HG03558 (cell line): ENCODE measurements at regions not wholly inside any gene's neighbourhood (a gene's known extent, or its start where the extent isn't known, plus 50 kb on each side); places are given as distances from the start of the nearest gene placed in this dataset.
"Not testable (repeated sequence)": the region's sequence is repeated elsewhere in the genome, so short reads cannot be mapped to it uniquely, and the experiment has no call there.

Source experiments
- ATAC-seq: cut with Tn5 transposase; IDR thresholded peaks from one replicate; pipeline ENCODE4 v1.9.1; 2021; ENCODE audit warnings: moderate number of reproducible peaks; ENCODE audit not compliant: unreplicated experiment; ENCODE audit errors: extremely low read depth

DNA sequence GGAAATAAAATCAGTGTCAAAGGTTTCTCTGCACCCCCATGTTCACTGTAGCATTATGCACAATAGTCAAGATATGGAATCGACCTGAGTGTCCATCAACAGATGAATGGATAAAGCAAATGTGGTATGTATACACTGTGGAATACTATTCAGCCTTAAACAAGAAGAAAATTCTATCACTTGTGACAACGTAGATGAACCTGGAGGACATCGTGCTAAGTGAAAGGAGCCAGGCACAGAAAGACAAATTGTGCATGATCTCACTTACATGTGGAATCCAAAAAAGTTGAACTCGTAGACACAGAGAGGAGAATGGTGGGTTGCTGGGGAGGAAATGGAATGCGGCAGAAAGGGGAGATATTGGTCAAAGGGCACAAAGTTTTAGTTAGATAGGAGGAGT is 136.3 kb upstream of the ESR1 start:
- no peak for ATAC-seq

DNA sequence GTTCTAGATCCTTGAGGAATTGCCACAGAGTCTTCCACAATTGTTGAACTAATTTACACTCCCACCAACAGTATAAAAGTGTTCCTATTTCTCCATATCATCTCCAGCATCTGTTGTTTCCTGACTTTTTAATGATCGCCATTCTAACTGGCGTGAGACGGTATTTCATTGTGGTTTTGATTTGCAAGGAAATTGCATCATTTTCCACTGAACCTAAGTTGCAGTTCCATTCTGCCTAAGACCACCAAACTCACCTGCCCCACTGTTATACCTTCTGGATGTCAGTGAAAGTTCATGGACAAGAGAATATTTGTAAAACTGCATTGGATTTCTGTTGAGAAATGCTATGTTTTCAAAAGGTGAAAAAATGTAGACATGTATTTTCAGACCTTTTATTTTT is 132.9 kb upstream of the ESR1 start:
- ATAC-seq: no peak

DNA sequence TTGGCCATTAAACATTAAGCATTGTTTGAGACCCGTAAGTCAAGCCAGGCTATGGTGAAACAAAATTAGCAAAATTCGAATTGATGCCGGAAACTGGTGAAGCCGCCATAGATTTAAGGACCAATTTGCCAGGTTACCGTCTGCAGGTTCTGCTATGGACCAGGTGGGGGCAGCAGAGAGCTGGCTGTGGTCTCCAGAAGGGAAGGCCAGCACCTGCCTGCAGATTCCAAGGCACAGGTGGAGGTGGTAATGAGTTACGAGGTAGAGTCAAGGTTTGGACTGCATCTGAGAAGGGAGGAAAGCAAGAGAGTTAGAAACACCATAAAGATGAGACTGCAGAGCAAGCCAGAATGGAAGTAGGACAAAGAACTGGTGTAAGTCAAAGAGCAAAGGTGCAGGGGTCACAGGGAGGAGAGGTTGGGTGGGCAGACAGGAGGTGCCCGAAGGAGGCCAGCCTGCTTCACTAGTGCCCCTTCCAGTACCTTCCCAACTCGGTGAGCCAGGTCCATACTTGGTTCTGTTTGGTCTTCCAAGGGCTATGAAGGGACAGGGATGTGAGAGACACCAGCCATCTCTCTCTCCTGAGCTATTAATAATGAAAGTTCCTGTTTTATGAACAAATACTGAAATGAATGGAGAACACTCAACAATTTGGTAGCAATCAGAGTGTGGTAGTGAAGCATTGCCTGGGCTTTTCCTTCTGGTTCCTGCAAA is 131.6 kb upstream of the ESR1 start:
- ATAC-seq: no peak

DNA sequence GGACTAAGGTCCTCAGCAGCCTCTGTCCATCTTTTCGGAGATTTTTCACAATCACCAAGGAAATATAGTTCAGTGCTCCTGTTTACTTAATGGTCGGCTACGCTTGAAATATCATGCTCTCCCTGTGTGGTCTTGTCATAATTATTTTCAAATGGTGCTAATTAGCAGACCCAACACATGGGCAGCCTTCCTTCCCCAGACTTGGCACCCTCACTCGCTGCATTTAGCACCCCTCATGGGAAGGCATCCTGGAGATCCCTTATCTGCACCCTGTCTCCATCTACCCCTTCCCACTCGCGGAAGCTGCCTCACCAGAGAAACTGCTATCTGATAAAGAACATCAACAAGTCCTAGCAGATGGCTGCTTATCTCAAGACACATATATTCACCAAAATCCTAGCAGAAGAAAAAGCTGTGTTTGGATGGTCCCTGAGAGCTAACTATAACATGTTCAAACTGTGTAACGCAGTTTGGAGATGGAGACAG is 131.0 kb upstream of the ESR1 start:
- ATAC-seq: no peak

DNA sequence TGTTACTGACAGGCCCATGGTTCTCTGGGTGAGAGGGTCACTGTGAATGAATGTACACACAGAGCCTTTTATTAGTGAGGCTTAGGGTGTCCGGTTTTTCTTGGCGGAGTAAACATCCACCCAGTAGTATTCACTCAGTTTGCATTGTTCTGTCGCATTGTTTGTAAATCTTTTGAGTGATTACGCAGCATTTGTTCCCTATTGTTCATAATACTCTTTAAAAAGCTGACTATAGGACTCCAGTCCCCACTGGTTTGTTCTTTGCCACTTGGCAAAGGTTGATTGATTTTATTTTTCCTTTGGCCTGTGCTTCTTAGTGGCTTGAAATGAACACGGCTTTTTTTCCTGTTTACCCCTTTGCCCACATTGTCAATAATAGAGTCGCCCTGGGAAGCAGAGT is 130.1 kb upstream of the ESR1 start:
- no peak for ATAC-seq

DNA sequence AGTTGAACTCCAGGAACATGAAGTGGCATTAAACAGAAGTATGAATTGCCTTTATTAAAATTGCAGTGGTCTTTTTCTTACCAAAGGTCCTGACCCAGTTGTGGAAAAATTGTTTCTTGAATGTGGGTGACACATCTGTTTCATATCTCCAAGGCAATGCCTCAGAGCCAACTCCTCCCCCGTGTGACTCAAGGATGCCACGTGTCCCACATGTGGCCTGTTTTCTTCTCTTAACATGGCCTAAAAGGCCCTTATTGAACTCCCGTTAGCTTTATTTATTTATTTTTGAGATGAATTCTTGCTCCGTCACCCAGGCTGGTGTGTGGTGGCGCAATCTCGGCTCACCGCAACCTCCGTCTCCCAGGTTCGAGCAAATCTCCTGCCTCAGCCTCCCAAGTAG is 128.4 kb upstream of the ESR1 start:
- no peak for ATAC-seq

DNA sequence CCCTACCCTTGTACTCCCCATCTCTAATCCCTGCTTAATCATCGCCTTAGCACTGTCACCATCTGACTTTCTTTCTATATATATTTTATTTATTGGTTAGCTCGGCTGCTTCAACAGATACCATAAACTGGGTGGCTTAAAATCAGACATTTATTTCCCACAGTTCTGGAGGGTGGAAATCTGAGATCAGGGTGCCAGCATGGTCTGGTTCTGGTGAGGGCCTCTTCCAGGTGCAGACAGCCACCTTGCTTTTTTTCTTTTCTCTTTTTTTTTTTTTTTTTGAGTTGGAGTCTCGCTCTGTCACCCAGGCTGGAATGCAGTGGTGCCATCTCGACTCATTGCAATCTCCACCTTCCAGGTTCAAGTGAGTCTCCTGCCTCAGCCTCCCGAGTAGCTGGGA is 127.5 kb upstream of the ESR1 start:
- ATAC-seq: no peak

DNA sequence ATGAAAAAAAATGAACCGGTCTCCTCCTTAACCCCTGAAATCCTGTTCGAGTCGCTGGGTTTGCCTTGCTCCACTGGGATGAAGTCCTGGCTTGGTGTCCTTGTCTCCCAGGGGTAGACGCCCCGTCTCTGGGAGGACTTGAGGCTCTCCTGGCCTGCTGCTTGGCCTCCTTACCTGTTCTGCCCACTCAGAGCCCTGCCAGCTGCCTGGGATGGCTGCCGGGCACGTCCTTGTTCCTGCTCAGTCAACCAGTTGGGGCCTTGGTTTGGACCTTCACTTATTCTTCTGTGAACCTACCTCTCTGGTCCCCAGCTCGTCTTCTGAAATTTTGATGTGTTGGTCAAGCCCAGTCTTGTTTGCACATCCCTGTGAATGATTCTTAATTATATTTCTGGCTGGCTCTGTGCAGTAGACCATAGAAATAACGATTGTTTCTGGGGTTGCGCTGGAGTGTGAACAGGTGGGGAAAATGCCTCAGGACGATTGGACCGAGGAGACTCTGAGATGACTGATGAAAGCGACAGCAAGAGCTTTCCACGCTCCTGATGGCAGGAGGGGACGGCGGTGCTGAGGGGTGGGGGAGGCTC is 126.5 kb upstream of the ESR1 start:
- ATAC-seq: no peak

DNA sequence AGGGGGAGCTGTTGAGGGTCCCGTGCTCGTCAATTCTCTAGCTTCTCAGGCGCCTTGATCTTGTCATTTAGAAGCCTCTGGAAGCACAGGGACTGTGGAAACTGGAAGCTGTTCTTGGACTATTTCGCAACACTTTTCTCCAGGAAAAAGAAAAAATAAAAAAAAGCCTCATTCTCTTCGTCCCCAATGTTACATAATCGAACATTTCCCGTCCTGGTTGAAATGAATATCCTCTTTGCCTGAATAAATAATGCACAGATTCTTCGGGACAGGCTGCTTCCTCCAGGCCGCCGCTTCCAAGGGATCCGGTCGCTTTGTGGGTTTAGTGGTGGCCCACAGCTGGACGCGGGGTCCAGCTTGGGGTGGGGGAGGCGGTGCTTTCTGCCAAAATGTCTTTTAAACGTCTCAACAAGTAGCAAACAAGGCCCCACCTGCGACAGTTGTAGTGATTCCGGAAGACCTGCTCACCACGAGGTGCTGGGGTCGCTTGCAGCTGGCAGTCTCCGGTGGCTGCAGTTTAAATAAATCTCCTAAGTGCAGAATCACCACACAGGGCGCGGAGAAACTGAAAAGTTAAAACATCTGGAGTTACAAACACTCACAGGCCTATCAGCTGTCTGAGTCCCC is 125.9 kb upstream of the ESR1 start:
- no peak for ATAC-seq

DNA sequence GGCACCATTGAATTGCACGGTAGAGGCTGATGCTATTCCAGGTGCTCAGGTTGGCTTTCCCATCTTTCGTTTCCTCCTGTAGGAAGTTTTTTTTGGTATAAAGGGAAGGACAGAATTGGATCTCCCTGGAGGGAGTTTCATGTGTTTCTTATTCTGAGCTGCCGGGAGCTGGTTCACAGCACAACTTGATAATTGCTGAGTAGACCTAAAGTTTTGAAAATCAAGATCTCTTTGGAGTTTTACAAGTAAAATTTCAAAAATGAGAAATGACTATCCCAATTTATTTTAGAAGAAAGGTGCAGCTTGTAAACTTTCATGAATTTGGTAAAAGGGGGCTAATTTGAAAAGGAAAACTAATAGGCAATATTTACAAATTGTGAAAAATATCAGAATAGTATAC is 125.2 kb upstream of the ESR1 start:
- no peak for ATAC-seq

DNA sequence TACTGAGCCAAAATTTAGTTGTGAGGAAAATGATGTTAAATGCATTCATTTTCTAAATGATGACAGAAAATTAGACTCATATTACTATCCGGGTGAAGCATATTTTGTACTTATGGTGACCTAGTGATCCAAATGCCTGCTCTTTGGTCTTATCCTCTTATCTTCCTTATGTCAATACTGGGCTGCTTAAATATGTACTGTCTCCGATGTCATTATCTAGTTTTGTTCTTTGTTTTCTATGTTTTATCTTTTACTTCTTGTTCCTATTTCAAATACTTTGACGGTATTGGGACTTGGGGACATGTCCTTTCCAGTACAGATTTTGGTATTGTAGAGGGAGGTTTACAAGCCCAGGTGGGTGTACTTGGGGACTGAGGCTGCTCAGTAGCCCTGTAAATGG is 124.6 kb upstream of the ESR1 start:
- no peak for ATAC-seq

DNA sequence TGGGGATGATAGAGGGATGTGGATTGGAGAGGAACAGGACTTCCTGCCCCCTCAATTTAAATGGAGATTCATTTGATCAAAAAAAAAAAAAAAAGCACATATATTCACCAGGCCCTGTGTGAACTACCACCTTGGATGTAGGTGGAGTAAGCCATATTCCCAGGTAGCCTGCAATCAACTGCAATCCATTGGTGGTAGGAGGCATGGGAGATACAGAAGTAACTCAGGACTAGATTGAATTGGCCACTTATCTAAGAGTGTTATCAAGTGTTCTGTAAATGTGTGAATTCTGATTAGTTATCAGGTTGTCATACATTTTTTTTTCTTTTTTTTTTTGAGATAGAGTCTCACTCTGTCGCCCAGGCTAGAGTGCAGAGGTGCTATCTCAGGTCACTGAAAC is 124.1 kb upstream of the ESR1 start:
- ATAC-seq: no peak

DNA sequence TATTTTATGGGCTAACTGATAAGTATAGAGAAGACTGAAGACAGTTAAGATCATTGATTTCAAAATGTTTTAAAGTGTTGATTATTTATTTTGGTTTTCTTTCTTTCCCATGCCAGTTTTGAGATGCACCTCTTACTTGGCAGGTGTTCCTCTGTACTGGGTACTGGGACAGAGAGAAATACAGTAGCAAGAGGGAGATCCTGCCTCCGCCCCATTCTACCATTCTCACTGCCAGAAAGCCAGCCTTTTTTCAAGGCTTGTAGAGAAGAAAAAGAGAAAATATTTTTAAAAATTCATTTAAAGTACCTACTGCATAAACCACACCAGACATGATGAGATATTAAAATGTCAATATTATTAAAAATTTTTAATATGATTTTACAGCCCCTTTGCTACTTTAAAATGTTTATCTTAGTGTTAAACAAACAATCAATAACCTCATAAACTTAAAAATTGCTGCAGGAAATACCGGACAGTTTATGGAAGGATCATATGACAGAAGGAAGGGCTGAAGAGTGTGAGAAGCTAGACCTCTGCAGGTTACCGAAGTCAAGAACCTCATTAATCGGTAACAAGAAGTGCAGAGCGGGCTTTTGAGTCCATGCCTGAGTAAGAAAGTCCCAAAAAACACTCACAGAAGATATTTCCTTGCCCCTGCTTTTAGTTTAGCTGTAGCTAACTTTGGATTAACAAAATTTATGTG is 117.8 kb upstream of the ESR1 start:
- ATAC-seq: no peak

DNA sequence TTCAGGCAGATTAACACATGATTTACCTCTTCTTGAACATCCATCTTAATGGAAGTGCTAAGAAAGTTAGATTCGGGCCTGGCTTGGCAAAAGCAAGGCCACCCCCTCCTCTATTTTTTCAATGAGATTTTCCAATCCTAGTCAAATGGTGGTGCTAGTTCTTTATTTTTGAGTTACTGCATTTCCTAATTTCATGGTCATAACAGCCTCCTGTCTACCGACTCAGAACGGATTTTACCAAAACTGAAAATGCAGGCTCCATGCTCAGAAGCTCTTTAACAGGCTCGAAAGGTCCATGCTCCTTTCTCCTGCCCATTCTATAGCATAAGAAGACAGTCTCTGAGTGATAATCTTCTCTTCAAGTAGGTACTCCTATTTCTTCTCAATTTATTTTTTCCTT is 117.2 kb upstream of the ESR1 start:
- no peak for ATAC-seq

DNA sequence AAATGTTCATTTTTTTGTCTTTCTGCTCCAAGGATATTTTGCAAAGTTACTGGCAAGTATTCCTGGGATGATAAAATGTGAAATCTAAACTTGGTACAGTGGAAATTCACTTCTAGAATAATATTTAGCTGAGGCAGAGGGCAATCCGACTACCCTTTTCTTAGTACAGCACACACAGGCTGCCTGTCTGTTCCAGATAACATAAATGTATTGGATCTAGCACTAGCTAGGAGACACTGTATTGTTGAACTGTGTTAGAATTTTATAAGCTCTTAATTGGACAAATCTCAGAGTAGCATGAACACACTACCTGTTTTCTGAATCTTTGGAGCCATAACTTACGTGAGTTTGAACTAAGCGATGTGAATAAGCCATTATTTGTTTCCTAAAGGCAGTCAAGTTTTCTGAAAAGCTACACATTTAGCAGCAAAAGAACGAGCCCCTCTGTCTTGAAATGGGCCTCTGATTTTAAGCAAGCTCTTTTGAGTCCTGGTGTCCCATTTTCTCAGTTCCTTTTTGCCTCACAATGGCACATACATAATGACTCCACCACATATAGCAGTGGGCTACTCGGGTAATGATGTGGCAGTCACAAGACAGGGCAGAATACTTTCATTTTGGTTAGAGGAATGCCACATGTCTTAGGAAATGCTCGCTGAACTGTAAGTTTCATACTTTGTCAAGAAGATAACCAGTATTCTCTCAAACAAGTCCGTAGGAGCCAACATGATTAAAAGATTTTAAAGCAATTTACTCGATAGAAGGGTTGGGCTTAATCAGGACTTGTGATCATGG is 116.5 kb upstream of the ESR1 start:
- ATAC-seq: peak; percentile 99

DNA sequence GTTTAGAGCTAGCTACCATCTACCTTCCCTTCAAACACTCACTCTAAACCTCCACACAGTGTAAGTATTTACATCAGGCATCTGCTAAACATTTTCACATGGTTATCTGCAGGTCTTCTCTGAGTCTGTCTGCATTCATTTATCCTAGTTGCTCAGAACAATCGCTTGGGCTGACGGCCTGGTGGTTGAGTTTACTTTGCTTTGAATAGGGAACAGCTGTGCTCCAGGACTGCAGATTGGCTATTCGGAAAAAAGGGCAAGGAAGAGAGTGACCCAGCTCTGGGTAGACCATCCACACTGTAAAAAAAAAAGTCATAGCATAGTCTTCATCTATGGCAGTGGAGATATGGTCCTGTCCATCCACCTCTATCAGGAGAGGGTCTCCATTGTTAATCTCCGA is 115.3 kb upstream of the ESR1 start:
- ATAC-seq: no peak

DNA sequence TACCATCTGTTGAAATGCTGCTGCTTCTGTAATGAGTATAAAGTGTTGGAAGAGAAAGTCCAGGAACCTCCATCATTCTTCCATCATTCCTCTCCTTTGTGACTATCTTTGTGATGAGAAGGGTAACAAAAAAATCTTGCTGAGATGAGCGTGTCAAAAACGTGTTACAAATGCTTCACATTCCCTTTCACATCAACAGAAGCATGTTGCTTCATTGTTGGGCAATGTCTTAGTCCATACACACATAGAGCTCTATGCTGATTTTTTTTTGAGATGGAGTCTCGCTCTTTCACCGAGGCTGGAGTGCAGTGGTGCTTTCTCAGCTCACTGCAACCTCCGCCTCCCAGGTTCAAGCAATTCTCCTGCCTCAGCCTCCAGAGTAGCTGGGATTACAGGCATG is 114.1 kb upstream of the ESR1 start:
- no peak for ATAC-seq

DNA sequence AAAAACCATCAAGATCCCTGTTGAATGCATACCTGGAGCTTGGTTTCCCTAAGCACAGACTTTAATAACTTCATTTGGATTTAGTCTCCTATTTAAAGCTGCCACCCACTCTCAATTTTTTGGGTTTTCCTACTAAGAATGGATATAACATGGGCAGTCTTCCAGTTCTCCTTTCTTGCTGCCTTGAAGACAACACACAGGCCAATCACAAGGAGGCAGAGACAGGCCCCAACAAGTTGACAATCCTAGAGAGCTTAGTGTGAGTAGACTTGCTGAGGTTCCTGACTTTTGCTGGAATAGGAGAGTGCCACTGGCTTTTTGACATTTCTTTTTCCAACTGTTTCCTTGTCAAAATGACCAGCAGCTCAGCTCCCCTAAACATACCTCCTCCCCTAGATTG is 112.3 kb upstream of the ESR1 start:
- ATAC-seq: no peak

DNA sequence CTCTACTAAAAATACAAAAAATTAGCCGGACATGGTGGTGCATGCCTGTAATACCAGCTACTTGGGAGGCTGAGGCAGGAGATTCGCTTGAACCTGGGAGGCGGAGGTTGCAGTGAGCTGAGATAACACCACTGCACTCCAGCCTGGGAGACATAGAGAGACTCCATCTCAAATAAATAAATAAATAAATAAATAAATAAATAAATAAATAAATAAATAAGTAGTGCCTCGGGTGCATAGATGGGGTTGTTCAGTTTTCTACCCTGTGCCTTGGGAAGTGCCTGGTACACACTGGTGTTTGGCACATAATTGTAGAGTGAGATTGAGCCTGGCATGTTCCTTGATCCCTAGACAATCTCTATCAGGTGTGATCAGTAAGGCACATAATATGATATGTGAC is 111.2 kb upstream of the ESR1 start:
- not testable (repeated sequence) for ATAC-seq

DNA sequence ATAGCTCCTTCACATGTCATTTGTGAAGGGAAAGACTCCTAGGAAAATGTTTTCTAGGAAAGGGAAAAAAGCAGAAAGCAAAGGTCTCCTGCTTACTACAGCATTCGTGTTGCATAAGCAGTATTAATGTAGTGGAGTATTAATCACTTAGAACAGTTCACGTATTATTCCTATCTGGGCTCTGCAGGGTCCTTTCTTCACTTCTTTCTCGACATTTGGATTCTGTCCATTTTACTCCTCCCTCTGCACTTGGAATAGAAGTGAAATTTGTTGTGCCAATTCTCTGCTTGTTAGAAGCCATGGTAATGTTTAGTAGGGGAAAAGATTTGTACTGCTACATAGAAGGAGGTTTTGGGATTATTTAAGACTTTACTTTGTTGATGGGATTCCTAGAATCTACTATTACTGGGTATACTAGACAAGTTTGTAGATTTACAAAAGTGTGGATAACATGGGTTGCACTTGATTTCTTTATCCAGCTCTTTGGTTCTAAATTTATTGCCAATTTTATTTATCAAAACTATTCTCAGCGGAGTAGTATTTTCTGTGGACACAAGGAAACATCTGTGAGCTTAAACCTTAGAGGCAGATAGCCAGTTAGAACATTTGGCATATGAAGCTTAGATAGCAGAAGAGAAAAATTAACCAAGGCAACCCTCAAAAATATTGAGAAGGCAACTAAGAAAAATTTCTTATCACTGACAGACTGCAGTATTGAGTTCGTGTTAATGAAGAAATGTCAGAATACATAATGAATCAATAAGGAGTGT is 108.4 kb upstream of the ESR1 start:
- no peak for ATAC-seq
